ENCODE measurements at regions not wholly inside any gene's neighbourhood (a gene's known extent, or its start where the extent isn't known, plus 50 kb on each side); places are given as distances from the start of the nearest gene placed in this dataset.

- no peak for DNase-seq
Measured at GRCh38 chrX:140848800-140849199, 139.2 kb downstream of the LINC00632 start.

- DNase-seq, result no peak
Measured at GRCh38 chrX:140860718-140861117, 141.7 kb upstream of the SPANXB1 start.

- DNase-seq, result no peak
Measured at GRCh38 chrX:140866446-140866845, 135.9 kb upstream of the SPANXB1 start.

- no peak for DNase-seq
Measured at GRCh38 chrX:140912606-140913005, 89.8 kb upstream of the SPANXB1 start.

GRCh38 chrX:140913802-140914501 lies 88.4 kb upstream of the SPANXB1 start:
- DNase-seq, result no peak

GRCh38 chrX:140916872-140917271 lies 85.5 kb upstream of the SPANXB1 start:
- DNase-seq, result no peak

- no peak for DNase-seq
Measured at GRCh38 chrX:140917354-140918115, 84.9 kb upstream of the SPANXB1 start.

- DNase-seq, result peak; percentile 1
Measured at GRCh38 chrX:140918398-140919038, 83.9 kb upstream of the SPANXB1 start.

GRCh38 chrX:140920416-140920815 lies 82.0 kb upstream of the SPANXB1 start:
- DNase-seq, result no peak

- DNase-seq, result no peak
Measured at GRCh38 chrX:140923118-140923517, 79.3 kb upstream of the SPANXB1 start.

GRCh38 chrX:140928739-140929138 lies 73.7 kb upstream of the SPANXB1 start:
- DNase-seq, result no peak

GRCh38 chrX:140933016-140933415 lies 69.4 kb upstream of the SPANXB1 start:
- DNase-seq, result no peak

GRCh38 chrX:140933874-140934655 lies 68.3 kb upstream of the SPANXB1 start:
- no peak for DNase-seq

GRCh38 chrX:140943513-140943912 lies 58.9 kb upstream of the SPANXB1 start:
- no peak for DNase-seq

GRCh38 chrX:140944710-140945109 lies 57.7 kb upstream of the SPANXB1 start:
- DNase-seq, result no peak

- no peak for DNase-seq
Measured at GRCh38 chrX:140948827-140949226, 53.6 kb upstream of the SPANXB1 start.

- DNase-seq, result no peak
Measured at GRCh38 chrX:140949233-140949632, 53.2 kb upstream of the SPANXB1 start.
